H1 (cell line): ENCODE measurements at regions not wholly inside any gene's neighbourhood (a gene's known extent, or its start where the extent isn't known, plus 50 kb on each side); places are given as distances from the start of the nearest gene placed in this dataset.

Source experiments
- GTF2F1 ChIP-seq: IDR thresholded peaks from 2 replicates; pipeline ENCODE4 v1.6.1; 2012; ENCODE audit warnings: low read depth, low read length, improper control_type of control experiment, borderline replicate concordance
- NANOG ChIP-seq: IDR thresholded peaks from 2 replicates; pipeline ENCODE4 v1.6.1; 2011; ENCODE audit warnings: low read length, low read depth, mild to moderate bottlenecking, inconsistent platforms; ENCODE audit not compliant: insufficient read depth, poor library complexity, severe bottlenecking
- SRF ChIP-seq: IDR thresholded peaks from 2 replicates; pipeline ENCODE4 v1.6.1; 2011; ENCODE audit warnings: mild to moderate bottlenecking, low read depth, low read length, moderate library complexity
- TF ChIP-seq, protein P1 (sequence below): fragments of 300-600 bp; sonication (generic); IDR thresholded peaks from 2 replicates; pipeline ENCODE4 v1.7.1; 2012; ENCODE audit warnings: low read length, moderate library complexity, mild to moderate bottlenecking, inconsistent platforms; ENCODE audit not compliant: insufficient replicate concordance
- TF ChIP-seq, protein P2 (sequence below): IDR thresholded peaks from 2 replicates; pipeline ENCODE4 v1.6.1; 2012; ENCODE audit warnings: inconsistent platforms

DNA sequence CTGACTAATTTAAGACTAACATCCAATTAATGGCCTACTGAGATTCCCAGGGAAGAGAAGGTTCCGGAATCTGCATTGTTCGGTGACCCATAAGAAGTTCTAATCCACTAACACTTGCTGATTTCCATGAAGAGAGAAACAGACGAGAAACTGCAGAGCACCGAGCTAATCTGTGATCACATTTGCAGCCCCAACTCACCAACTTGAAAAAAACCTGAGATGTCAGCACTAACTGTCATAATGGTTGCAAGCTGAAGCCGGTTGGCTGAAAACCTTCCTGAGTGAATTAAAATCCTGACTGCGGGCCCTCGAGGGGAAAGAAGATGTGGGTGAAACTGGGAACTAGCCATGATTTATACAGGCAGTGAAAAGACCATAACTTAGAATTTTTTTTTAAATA is 204.8 kb upstream of the IGF1R start (continued):
- TF ChIP-seq, protein P1, sequence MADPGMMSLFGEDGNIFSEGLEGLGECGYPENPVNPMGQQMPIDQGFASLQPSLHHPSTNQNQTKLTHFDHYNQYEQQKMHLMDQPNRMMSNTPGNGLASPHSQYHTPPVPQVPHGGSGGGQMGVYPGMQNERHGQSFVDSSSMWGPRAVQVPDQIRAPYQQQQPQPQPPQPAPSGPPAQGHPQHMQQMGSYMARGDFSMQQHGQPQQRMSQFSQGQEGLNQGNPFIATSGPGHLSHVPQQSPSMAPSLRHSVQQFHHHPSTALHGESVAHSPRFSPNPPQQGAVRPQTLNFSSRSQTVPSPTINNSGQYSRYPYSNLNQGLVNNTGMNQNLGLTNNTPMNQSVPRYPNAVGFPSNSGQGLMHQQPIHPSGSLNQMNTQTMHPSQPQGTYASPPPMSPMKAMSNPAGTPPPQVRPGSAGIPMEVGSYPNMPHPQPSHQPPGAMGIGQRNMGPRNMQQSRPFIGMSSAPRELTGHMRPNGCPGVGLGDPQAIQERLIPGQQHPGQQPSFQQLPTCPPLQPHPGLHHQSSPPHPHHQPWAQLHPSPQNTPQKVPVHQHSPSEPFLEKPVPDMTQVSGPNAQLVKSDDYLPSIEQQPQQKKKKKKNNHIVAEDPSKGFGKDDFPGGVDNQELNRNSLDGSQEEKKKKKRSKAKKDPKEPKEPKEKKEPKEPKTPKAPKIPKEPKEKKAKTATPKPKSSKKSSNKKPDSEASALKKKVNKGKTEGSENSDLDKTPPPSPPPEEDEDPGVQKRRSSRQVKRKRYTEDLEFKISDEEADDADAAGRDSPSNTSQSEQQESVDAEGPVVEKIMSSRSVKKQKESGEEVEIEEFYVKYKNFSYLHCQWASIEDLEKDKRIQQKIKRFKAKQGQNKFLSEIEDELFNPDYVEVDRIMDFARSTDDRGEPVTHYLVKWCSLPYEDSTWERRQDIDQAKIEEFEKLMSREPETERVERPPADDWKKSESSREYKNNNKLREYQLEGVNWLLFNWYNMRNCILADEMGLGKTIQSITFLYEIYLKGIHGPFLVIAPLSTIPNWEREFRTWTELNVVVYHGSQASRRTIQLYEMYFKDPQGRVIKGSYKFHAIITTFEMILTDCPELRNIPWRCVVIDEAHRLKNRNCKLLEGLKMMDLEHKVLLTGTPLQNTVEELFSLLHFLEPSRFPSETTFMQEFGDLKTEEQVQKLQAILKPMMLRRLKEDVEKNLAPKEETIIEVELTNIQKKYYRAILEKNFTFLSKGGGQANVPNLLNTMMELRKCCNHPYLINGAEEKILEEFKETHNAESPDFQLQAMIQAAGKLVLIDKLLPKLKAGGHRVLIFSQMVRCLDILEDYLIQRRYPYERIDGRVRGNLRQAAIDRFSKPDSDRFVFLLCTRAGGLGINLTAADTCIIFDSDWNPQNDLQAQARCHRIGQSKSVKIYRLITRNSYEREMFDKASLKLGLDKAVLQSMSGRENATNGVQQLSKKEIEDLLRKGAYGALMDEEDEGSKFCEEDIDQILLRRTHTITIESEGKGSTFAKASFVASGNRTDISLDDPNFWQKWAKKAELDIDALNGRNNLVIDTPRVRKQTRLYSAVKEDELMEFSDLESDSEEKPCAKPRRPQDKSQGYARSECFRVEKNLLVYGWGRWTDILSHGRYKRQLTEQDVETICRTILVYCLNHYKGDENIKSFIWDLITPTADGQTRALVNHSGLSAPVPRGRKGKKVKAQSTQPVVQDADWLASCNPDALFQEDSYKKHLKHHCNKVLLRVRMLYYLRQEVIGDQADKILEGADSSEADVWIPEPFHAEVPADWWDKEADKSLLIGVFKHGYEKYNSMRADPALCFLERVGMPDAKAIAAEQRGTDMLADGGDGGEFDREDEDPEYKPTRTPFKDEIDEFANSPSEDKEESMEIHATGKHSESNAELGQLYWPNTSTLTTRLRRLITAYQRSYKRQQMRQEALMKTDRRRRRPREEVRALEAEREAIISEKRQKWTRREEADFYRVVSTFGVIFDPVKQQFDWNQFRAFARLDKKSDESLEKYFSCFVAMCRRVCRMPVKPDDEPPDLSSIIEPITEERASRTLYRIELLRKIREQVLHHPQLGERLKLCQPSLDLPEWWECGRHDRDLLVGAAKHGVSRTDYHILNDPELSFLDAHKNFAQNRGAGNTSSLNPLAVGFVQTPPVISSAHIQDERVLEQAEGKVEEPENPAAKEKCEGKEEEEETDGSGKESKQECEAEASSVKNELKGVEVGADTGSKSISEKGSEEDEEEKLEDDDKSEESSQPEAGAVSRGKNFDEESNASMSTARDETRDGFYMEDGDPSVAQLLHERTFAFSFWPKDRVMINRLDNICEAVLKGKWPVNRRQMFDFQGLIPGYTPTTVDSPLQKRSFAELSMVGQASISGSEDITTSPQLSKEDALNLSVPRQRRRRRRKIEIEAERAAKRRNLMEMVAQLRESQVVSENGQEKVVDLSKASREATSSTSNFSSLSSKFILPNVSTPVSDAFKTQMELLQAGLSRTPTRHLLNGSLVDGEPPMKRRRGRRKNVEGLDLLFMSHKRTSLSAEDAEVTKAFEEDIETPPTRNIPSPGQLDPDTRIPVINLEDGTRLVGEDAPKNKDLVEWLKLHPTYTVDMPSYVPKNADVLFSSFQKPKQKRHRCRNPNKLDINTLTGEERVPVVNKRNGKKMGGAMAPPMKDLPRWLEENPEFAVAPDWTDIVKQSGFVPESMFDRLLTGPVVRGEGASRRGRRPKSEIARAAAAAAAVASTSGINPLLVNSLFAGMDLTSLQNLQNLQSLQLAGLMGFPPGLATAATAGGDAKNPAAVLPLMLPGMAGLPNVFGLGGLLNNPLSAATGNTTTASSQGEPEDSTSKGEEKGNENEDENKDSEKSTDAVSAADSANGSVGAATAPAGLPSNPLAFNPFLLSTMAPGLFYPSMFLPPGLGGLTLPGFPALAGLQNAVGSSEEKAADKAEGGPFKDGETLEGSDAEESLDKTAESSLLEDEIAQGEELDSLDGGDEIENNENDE, result no peak
- TF ChIP-seq SRF (no peak), GTF2F1 (no peak), NANOG (no peak)
- TF ChIP-seq, protein P2, sequence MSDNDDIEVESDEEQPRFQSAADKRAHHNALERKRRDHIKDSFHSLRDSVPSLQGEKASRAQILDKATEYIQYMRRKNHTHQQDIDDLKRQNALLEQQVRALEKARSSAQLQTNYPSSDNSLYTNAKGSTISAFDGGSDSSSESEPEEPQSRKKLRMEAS, result no peak
